Right lung (tissue), 2 donors: ENCODE measurements at regions not wholly inside any gene's neighbourhood (a gene's known extent, or its start where the extent isn't known, plus 50 kb on each side); places are given as distances from the start of the nearest gene placed in this dataset.

ENCODE experiments used
- DNase-seq, 2 donors: peaks; one replicate each; pipeline ENCODE4 v3.0.0-alpha.2; 2013

DNA sequence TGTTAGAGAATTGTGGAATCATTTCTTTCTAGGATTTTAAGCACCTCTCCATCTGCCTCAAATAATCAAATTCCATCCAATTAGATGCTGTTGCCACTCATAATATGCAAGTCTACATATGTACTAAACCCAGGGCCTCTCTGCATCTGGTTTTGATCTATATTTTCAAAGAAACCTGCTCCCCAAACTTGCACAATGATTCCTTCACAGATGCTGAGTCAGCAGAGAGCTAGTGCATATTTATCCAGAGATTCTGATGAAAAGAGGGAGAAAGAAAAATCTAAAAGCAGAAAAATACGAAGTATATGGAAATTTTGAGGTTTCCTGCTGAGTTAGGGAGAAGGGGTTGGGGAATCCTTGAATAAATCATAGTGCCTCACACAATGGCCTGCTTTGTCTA, 235.1 kb upstream of the RBFOX1 start:
- no peak for DNase-seq

DNA sequence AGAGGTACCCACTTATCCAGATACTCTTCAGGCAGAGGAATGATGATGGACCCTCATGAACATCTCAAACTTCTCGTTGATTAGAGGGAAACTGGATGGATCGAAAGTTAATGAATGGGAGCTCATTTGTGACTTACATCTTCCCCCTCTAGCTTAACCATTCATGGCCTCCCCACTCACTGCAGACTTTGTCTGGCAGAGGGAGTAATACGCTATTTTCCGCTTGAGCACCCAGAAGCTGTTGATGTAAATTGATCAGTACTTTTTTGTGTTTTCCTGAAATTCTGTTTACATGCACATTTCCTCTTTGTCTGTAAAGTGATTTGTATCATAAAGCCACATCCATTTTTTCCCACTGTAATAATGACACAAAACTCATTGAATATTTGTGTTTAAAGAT, 239.1 kb upstream of the RBFOX1 start:
- DNase-seq: no peak

DNA sequence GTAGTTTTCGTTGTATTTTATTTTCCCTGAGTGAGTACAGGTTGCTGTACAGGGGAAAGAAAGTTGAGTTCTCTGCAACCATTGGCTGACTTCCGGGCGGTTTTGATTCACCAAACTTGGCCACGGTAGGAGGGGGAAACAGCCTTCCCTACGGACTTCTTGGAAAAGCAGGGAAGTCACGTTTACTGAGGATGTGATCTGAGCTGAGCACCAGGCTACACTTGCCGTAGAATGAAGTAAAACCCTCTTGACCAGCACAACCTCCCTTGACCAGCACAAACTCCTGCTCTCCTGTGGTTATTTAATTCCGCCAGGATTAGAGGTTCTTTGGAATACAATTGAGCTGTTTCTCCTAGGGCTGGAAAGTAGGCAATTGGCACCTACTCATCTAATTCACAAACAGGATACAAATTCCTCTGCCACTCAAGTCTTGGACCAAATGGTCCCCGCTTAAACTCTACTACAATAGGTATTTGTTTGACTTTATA, 242.0 kb upstream of the RBFOX1 start:
- DNase-seq: no peak

DNA sequence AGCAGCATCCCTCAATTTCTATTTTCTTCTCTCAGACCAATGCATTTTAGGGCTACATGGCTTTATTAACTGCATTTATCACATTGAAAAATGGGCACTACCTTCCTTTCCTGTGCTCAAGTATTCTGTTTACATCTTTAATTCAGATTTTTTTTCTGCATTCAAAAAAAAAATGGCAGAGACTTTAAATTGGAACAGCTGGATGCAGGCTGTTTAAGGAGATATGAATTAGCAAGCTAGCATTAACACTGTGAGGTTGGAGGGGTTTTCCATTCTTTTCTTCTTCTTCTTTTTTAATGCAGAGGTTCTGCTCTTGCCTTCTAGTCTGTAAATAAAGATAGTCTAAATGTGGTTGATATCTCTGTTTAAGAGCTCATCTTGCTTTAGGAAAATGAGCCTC, 242.9 kb upstream of the RBFOX1 start:
- DNase-seq: peak in 1 of 2 donors; percentile 24

DNA sequence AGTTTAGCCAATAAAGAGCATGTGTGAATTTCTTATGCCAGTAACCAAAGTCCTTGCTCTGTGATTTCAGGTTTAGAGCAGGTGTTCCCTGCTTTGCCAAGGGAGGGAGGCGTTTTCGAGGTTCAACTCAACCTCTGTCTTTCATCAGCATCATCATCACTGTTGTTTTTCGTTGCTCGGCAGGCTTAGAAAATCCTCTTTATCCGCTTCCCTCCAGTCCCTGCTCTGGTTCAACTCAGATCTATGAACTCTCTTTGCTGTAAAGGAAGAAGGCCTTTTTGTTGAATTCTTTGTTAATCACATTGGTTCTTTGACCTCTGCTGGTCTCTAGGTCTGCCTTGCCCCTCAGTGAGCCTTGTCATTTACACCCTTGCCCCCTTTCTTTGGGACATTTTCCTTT, 243.9 kb upstream of the RBFOX1 start:
- DNase-seq: no peak

DNA sequence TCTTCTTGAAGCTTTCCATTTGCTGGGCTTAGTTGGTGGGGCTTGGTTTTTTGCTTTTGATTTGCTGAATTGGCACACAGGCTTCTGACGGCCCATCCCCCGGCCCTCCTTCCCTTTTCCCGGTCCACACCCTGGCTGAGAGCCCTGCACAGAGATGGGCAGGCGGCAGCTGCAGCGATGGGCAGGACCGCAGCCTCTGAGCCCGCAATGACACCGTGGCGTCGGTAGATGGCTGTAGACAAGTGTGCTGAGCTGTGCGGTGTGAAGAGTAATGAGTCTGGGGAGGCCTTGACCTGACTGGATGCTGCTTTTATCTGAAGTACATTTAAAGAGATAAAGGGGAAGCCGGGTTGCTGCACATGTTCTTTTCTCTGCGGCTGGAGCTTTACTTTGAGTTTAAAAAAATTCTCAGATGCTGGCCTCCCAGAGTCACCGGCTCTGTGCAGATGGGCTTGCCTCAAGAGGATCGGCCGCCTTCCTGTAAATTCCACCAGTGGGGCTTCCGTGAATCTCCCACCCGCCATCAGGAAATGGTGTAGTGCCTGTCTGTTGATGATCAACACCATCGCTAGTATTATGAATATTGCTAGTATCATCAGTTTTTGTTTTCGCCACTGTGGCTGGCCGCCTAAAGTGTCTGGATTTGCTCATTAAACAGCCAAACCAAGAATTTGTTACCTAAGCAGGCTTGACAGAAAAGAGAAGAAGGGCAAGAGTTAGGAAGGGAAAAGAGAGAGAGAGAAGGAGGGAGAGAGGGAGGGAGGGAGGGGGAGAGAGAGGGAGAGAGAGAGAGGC, 245.6 kb upstream of the RBFOX1 start:
- peak; percentile 32 to 48 for DNase-seq

DNA sequence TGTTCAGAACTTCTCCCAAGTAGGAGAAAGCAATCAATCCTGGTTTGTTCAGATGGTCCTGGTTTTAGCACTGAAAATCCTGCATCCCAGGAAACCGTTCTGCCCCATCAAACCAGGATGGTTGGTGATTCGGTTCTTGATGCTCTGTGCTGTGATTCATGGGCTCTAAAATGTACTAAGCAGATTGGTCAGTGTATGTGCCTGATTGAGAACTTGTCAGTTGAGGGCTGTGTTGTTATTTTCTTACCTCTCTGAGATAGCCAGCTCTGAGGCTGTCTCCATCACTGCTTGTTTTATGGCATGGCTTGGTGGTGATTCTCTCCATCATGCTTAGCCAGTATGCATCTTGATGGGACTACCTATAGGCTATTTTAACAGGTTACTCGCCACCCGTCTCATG, 246.9 kb upstream of the RBFOX1 start:
- DNase-seq: no peak

DNA sequence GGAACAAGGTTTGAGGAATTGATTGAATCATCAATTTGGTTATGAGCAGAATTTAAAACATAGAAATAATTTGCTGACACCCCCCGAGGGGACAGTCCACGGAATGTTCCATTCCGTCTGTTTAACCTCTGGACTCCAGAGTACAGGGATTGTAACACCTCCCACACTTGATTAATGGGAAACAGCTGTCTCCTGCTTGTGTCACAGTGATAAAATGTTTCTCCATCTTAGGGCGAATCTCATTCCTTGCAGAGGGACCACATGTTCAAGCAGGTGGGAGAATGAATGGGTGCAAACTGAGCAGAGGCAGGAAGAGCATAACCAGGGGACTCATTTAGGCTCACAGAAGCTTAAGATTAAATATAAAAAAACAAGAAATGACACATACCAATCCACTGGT, 249.5 kb upstream of the RBFOX1 start:
- DNase-seq: no peak

DNA sequence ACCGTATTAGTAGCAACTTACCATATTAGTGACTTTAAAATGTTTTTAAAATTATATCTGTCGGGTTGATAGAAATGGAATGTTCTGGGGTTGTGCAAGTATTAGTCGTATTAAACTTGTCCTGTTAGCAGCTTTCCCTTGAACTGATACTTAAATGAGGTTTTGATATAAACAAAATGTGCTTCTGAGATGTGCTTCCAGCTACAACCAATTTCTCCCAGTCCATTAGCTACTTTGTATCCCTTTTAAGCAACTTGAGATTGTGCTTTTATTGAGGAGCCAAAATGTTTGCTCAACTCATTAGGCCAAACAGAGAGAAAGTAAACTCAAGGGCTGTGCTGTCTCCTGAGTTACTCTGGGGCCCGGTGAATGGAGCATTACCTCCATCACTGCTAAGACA, 255.0 kb upstream of the RBFOX1 start:
- DNase-seq: peak; percentile 71 to 85

DNA sequence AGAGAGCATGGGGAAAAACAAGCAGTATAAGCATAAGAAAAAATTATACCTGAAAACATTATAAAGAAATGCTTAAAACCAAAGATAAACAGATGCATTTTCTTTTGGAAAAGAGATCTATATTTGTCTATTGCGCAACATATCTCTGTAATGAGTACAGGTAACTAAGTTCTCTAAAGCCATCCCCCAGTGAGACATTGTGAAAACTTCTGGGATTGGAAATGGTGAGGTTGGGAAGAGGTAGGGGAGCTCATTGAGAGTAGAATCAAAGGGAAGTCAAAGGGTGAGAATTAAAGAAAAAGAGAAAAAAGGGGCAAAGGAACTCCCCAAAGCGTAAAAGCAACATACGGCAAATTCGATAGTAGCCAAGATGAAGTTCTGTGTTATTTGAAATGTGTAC, 257.9 kb upstream of the RBFOX1 start:
- no peak for DNase-seq

DNA sequence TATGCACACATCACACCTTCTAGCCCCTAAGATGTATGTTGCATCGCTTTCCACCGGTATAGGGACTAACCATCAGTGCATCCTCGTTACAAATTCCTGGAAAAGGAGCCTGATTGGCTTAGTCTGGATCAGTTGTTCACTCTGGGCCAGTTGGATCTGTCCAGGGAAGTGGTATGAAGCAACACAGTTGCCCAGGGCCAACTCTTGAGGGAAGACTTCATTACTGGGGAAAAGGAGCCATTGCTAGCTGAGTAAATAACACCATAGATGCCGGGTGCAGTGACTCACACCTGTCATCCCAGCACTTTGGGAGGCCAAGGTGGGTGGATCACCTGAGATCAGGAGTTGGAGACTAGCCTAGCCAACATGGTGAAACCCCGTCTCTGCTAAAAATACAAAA, 275.2 kb upstream of the RBFOX1 start:
- no peak for DNase-seq

DNA sequence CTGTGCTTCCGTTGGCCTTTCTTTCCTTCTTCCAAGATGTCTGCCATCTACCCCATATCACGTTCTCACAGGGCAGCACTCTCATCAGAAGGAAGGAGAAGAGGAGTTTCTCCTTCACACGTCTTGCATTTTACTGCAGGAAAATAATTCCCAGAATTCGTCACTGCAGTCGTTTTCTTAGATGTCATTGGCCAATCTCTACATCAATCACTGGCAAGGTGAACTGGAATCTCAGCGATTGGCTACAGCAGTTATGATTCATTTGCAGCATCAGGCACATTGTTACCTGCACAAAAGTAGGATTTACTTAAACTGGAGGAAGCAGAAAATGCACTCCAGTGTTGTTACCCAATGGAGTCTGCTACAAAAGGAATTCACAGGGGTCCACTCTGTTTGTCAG, 277.2 kb upstream of the RBFOX1 start:
- no peak for DNase-seq

DNA sequence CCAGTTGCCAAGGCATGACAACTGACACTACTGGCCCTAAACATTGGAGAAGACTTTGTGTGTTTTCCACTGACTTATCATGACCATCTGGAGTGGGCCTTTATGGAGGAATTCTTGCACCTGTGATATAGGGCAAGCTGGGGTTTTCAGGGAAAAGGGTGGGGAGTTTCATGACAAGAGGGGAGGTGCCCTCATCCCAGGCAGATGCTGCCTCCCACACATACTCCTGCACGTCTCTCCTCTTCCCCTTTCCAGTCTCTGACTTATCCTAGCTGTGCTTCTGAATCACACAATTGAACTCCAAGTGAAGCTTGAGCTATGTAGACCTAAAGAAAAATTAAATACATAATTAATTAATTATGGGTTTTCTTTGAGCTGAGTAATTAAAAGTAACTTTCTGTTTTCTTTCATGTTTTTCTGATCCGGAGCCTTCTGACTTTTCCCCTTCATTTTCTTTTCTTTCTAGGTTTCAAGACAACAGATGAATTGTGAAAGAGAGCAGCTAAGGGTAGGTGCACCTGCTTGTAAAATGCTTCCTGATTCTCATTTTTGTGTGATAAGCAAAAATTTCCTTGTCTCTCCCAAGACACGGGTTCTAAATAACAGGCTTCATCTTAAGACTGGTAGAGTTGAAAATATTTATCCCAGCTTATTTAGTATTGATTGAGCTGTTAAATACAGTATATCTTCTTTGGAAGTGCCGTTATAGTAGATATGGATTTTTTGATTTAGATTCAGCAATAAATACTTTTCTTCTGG, 280.9 kb upstream of the RBFOX1 start:
- DNase-seq: no peak

DNA sequence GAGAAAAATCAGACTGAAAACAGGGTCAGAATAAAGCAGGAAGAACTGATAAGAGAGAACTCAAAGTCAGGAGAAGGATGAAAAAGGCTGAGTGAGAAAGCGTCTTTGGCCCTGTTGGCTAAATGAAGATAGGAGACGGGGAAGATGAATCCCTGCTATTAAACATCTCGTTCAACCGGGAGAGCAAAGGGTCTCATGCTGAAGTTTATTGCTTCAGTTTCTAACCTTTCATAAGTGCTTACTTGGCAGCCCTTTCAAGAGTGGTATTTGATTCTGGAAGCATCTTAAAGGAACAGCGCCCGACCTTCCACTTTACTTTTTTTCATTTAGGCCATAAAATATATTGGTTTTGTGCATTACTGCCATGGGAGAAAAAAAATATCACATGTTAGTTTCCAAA, 288.3 kb upstream of the RBFOX1 start:
- no peak for DNase-seq

DNA sequence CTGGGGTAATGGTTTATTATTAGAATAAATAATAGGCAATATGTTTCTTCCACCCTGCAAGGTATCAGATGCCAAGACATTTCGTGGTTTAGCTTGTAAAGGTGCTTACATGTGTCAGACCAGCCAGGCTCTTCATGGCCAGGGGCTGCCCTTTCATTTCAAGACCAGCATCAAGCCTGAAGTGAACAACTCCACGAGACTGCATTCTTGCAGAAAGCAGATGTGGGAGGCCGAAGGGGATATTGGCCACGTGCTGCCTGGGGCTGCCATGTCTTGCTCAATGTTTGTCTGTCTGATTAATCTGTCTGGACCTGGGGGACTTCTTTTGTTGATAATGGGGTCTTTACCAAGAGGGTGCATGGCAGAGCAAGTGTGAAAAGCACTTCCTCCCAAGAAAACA, 294.2 kb upstream of the RBFOX1 start:
- DNase-seq: no peak

DNA sequence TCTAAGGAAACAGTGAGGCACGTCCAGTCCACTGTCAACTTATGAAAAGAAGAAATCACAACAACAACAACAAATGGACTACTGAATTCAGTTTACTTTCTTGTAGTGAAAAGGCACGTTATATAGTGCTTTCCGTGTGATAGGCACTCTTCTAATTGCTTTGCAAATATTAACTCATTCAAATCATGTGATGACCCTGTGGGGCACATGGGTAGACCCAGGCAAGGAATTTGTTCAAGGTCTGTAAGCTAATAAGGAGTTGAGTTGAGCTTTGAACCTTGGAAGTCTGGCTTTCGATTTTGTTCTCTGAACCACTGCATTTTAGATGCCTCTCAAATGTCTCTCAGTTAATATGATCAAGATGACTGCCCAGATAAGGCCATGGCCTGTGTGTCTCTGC, 295.1 kb upstream of the RBFOX1 start:
- no peak for DNase-seq

DNA sequence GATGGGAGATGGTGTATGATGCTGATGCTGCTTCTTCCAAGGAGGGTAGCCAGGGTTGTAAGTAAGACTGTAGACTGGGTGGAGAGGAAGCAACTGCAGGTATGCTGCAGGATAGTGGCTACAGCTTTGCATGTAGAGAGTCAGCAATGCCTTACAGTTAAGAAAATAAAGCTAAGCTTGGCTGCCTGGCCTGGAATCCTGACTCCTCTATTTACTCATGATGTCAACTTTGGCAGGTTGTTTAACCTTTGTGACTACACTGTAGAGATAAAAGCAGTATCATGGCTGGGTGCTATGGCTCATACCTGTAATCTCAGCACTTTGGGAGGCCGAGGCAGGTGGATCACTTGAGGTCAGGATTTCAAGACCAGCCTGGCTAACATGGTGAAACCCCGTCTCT, 301.6 kb upstream of the RBFOX1 start:
- no peak for DNase-seq

DNA sequence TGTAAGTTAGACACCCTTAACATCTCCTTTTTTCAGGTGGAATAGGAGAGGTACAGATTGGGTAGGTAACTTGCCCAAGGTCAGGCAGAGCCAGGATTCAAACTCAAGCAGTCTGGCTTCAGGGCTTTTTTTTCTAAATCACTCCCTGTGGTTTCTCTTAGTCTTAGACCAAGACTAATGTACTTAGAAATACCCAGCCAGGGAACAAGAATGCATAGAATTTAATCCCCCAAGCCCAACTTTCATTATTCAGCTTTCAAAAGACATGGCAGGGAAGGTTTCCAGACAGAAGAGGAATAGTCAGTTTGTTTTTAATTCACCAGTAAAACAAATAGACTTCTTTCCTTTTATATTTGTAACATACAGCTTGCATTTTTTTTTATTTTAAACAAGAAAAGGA, 305.2 kb upstream of the RBFOX1 start:
- DNase-seq: no peak

DNA sequence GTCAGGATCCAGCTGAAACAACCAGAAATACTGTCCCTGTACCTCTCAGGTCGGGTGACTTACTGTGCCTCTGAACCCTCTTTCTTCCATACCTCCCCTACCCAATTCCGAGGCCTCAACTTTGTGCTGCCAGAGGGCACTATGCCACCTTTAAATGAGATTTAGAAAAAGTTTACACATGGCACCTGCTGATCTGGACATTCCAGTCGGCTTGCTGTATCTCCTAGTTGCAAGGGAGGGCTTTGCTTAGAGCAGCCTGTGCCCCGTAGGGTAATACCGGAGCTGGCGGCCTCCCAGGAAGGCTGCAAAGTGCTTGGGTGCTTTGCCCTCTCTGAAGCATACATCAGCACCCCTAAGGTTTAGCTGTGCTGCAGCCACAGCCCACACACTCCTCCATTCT, 306.0 kb upstream of the RBFOX1 start:
- no peak for DNase-seq

DNA sequence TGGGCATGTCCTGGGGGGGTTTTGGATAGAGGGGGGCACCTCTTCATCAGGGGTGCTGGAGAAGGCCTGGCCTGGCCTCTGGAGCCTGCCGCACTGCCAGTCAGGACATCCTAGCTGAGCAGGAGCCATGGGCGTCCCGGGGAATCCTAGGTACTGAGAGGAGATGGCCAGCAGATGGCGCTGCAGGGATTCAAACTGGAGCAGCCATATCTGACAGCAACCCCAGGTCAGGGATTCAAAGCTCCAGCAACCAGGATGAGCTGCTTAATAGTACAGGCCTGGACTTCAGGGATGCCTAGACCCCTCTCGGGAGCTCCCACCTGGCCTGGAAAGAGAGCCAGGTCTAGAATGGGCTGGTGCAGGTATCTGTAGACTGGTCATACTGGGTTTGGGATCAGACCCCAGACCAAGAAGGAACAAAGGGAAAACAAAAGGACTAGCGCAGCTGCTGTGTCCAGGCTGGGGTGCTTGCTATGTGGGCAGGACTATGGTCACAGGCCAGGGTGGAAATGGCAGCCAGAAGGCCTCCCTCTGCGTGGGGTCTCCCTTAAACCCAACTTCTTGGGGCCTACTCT, 306.9 kb upstream of the RBFOX1 start:
- DNase-seq: peak; percentile 21 to 50

DNA sequence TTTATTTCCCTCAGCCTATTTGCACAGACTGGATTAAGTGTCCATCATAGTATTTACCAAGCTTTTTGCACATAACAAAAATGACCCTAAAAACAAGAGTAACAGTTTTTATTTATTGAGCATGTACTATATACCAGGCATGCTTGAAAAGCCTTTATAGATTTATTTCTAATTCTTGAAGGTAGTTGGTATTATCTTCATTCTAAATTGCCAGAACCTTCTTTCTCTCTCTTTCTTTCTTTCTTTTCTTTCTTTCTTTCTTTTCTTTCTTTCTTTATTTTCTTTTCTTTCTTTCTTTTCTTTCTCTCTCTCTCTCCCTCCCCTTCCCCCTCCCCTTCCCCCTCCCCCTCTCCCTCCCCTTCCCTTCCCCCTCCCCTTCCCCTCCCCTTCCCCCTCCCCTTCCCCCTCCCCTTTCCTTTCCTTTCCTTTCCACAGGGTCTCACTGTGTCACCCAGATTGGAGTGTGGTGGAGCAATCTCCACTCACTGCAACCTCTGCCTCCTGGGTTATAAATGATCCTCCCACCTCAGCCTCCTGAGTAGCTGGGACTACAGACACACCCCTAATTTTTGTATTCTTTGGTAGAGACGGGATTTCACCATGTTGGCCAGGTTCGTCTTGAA, 310.9 kb upstream of the RBFOX1 start:
- DNase-seq: no peak

DNA sequence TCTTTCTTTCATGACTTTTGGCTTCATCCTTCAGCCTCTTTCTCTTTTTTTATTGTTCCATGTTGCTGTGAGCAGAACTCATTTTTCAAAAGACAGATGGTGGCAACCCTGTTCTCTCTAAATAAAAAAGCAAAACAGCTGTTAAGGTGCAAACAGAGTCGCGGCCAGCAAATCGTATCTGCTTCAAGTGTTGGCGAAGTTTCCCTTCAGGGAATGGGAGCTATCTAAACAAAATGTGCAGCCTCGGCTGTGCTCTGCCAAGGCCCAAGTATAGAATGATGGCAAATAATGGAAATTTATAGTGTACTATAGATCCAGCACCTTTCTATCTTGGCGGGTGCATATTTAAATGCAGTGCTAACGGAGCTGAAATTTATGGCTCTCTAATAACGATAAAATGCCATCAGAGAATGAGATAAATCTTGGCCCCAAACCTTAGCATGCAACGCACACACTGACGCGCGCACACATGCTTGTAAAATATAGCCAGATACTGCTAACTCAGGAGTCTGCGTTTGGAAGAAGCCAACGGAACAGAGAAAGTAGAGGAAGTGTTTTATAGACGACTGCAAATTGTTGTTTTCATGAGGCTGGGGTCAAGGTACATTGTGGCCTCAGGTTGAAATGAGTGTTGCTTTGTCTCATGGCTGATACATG, 315.5 kb upstream of the RBFOX1 start:
- DNase-seq: no peak
